ENCODE measurements at regions not wholly inside any gene's neighbourhood (a gene's known extent, or its start where the extent isn't known, plus 50 kb on each side); places are given as distances from the start of the nearest gene placed in this dataset.

DNA sequence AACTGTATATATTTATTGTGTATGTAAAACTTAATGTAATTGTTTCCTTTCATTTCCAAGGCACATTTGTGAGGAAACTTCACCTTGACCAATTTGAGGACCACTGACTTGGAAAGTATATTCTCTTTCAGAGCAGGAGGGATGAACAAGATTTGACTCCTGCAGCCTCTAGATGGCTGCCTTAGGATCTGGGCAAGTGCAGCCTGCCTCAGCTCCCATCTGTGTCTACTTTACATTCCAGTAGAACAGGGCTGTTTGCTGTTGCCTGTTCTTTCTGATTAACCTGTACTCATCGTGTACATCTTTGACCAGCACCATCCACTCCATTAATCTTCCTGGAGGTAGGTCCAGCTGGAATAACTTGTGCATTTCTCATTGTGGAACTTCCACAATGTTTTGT is 312.8 kb downstream of the HLX start:
- no peak for TF ChIP-seq TAF1 (IDR thresholded peaks at IDR 0.05; ENCODE audit: borderline replicate concordance, low read depth, low read length)
- TF ChIP-seq POLR2A (IDR thresholded peaks at IDR 0.05; ENCODE audit: low read depth, low read length): no peak
